ENCODE measurements at regions not wholly inside any gene's neighbourhood (a gene's known extent, or its start where the extent isn't known, plus 50 kb on each side); places are given as distances from the start of the nearest gene placed in this dataset.

DNA sequence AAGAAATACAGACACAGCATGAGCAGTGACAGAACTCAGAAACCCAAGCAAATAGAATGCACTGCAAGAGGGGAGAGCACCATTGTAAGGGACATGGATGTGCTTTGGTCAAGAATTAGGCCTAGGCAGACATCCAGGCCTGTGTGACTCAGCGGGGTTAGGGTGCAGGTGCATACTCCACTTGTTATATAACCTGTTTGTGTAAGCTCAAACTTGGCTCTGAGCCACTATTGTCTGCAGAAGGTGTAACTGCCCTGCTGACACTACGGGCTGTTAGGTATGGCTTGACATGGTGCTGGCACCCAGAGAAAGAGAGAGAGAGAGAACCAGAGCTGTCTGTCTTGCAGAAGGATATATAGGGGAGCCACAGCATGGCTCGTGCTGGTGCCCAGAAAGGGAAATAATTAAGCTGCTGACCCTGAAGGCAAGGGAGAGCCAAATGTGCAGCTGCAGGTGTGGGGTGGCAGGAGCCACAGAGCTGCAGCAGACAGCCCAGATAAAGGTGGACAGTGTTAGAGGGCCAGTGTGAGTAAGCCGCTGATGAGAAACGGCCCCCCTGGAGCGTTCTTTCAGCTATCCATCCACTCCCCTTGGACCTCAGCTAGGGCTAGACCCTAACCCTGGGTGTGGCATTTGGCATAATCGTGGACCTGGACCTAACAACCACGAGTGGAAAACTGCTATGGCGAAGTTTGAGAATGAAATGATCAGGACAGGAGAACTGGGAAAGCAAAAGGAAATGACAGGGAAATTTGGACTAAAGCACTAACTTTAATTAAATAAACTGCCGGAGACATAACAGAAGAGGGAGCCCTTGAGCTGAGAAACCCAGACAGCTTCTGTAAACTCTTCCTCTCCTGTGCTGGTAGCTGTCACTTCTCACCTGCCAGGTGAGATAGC lies 253.0 kb upstream of the CCDC179 start:
- TF ChIP-seq, protein P1, sequence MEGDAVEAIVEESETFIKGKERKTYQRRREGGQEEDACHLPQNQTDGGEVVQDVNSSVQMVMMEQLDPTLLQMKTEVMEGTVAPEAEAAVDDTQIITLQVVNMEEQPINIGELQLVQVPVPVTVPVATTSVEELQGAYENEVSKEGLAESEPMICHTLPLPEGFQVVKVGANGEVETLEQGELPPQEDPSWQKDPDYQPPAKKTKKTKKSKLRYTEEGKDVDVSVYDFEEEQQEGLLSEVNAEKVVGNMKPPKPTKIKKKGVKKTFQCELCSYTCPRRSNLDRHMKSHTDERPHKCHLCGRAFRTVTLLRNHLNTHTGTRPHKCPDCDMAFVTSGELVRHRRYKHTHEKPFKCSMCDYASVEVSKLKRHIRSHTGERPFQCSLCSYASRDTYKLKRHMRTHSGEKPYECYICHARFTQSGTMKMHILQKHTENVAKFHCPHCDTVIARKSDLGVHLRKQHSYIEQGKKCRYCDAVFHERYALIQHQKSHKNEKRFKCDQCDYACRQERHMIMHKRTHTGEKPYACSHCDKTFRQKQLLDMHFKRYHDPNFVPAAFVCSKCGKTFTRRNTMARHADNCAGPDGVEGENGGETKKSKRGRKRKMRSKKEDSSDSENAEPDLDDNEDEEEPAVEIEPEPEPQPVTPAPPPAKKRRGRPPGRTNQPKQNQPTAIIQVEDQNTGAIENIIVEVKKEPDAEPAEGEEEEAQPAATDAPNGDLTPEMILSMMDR (IDR thresholded peaks at IDR 0.05): peak in 1 of 2 donors; percentile 19
- TF ChIP-seq POLR2A (IDR thresholded peaks at IDR 0.05): no peak

All from suprapubic skin (tissue), 3 donors.